Activated CD4-positive, alpha-beta T cell treated with anti-CD3 and anti-CD28 coated beads, Interleukin-2, amount 10 ng/mL, durations not matched to agents 7 days and 5 days (primary cell): ENCODE measurements at regions not wholly inside any gene's neighbourhood (a gene's known extent, or its start where the extent isn't known, plus 50 kb on each side); places are given as distances from the start of the nearest gene placed in this dataset.
"Not testable (repeated sequence)": the region's sequence is repeated elsewhere in the genome, so short reads cannot be mapped to it uniquely, and the experiment has no call there.

Experiments
- CTCF ChIA-PET: fragments of 350-600 bp; sonication (Branson Sonifier 250); formaldehyde crosslinking; loops from one replicate; lab custom pipeline; 2021; ENCODE audit warnings: antibody characterized with exemption; lab: Charles Lee
- POLR2A ChIA-PET: fragments of 350-600 bp; sonication (Branson Sonifier 250); formaldehyde crosslinking; loops from one replicate; lab custom pipeline; 2021; ENCODE audit warnings: antibody characterized with exemption; lab: Charles Lee
- DNase-seq: peaks from one replicate; pipeline ENCODE4 v3.0.0-alpha.2; 2020
- H3K27ac Mint-ChIP-seq: one replicate; pipeline ENCODE4 v1.8.0; 2021; ENCODE audit warnings: mild to moderate bottlenecking, moderate library complexity, mixed read lengths
- H3K27me3 Mint-ChIP-seq: one replicate; pipeline ENCODE4 v1.8.0; 2021; ENCODE audit warnings: mixed read lengths
- H3K36me3 Mint-ChIP-seq: one replicate; pipeline ENCODE4 v1.8.0; 2021; ENCODE audit warnings: low read depth, mixed read lengths
- H3K4me1 Mint-ChIP-seq: one replicate; pipeline ENCODE4 v1.8.0; 2021; ENCODE audit warnings: mixed read lengths
- H3K4me3 Mint-ChIP-seq: one replicate; pipeline ENCODE4 v1.8.0; 2021; ENCODE audit warnings: mild to moderate bottlenecking, moderate library complexity, mixed read lengths
- H3K9me3 Mint-ChIP-seq: one replicate; pipeline ENCODE4 v1.8.0; 2021; ENCODE audit warnings: mixed read lengths

DNA sequence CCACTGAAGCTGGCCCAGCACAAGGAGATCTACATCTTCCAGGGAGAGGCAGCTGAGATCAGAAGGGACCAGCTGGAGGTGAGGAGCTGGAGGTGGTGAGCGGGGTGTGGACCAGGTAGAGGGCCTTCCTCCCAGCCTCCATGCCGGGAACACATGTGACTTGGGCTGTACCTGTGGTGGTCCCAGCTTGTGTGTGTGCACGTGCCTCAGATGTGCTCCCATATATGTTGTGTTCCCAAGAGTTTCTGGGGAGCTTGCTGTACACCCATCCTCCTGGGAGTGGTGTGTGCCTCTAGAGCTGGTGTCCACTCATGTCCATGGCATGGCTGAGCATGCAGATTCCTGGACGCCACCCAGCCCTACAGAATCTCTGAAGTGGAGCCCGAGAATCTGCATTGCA lies 183.7 kb upstream of the AKAP13 start:
- H3K27me3 Mint-ChIP-seq, H3K36me3 Mint-ChIP-seq, H3K4me1 Mint-ChIP-seq, CTCF ChIA-PET, H3K4me3 Mint-ChIP-seq, POLR2A ChIA-PET, DNase-seq, H3K9me3 Mint-ChIP-seq, H3K27ac Mint-ChIP-seq: not testable (repeated sequence)

DNA sequence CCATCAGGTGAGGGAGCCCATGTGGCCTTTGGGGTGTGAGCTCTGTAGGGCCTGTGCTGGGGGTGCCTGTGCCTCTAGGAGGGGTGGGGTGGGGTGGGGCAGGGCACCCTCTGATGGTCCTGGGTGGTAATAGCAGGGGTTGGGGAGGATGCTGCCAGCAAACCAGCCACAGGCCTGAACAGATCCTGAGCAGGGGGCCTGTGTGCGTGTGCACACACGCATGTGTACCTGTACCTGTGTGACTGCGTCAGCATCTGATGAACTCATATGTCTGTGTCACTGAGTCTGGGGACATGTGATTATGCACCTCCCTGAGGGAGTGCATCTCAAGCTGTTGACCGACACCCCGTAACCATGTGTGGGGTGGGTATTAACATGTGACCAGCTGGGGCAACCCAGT lies 182.8 kb upstream of the AKAP13 start:
- H3K9me3 Mint-ChIP-seq, H3K36me3 Mint-ChIP-seq, DNase-seq, H3K27ac Mint-ChIP-seq, H3K27me3 Mint-ChIP-seq, H3K4me3 Mint-ChIP-seq, H3K4me1 Mint-ChIP-seq, POLR2A ChIA-PET, CTCF ChIA-PET: not testable (repeated sequence)

DNA sequence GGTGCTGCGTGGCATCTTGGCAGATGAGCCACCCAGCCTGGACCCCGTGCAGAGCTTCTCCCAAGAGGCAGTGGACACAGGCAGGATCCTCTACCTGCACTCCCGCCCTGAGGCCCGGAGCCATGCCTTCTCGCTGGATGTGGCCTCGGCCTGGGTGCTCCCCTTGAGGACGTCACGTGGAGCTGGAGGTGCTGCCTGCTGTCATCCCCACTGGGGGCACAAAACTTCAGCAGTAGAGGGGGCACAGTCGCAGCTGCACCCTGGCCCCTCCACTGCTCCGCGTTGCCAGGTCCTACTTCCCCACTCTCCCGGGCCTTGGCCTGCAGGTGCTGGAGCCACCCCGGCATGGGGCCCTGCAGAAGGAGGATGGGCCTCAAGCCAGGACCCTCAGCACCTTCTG lies 182.0 kb upstream of the AKAP13 start:
- H3K27ac Mint-ChIP-seq, CTCF ChIA-PET, H3K4me1 Mint-ChIP-seq, POLR2A ChIA-PET, DNase-seq, H3K27me3 Mint-ChIP-seq, H3K4me3 Mint-ChIP-seq, H3K36me3 Mint-ChIP-seq, H3K9me3 Mint-ChIP-seq: not testable (repeated sequence)

DNA sequence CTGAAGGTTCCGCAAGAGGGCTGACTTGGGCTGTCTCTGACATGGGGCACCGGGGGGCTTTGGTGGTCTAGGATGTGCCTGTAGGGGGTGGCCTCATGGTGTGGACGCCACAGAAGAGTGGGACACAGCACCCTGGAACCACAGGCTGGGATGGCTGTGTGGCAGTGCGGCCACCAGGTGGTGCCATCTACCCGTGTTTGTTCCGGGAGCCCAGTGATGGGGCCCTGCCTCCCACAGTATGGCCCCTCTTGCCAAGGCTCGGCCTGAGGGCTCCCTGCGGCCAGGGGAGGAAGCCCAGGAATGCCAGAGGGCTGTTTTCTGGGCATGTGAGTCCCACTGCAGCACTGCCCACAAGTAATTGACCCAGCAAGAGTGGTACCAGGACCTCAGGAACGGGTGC lies 180.2 kb upstream of the AKAP13 start:
- H3K4me1 Mint-ChIP-seq, H3K36me3 Mint-ChIP-seq, H3K4me3 Mint-ChIP-seq, H3K27ac Mint-ChIP-seq, POLR2A ChIA-PET, H3K9me3 Mint-ChIP-seq, CTCF ChIA-PET, H3K27me3 Mint-ChIP-seq, DNase-seq: not testable (repeated sequence)

DNA sequence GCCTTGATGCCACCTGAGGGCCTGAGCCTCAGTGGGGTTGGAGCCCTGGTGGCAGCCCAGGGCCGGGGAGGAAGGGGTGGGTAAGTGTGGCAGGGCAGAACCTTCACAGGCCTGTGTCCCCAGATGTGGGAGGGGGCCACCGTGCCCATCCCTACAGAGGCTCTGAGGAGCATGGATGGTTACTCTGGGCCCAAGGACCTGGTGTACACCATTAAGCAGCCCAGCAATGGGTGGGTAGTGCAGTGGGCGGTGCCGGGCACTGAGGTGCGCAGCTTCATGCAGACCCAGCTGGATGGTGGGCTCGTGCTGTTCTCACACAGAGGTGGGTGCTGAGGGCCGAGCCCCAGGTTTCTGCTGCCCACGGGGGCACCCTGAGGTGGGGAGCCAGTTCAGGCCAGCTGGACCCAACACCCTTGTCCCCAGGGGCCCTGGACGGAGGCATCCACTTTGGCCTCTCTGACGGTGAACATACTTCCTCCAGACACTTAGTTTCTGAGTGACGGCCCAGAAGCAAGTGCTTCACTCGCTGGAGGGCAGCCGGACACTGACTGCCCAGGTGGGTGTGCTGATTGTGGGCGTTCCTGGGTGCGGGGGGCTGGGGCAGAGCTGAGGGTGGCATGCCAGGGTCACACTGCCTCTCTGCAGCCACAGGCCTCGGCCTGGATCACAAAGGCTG lies 179.1 kb upstream of the AKAP13 start:
- H3K4me1 Mint-ChIP-seq, H3K9me3 Mint-ChIP-seq, DNase-seq, POLR2A ChIA-PET, CTCF ChIA-PET, H3K27ac Mint-ChIP-seq, H3K36me3 Mint-ChIP-seq, H3K4me3 Mint-ChIP-seq, H3K27me3 Mint-ChIP-seq: not testable (repeated sequence)

DNA sequence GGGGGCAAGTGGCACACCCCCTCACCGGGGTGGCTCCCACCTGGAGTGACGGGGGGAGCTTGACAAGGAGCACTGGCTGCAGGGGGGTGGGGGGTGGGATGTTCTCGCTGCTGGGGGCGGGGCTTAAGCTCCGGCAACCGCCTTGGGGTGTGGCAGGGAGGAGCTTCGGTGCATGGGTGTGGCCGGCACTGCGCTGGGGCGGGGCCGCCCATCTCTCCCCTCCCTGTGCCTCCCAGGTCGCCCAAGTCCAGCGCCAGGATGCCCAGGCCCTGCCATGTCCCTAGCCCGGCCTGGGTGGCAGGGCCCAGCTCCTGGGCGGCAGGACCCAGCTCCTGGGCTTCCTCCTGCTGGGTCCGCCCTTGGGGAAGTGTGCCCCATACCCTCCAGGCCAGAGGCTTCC lies 175.9 kb upstream of the AKAP13 start:
- H3K27me3 Mint-ChIP-seq, H3K4me1 Mint-ChIP-seq, H3K27ac Mint-ChIP-seq, H3K36me3 Mint-ChIP-seq, DNase-seq, H3K4me3 Mint-ChIP-seq, CTCF ChIA-PET, H3K9me3 Mint-ChIP-seq, POLR2A ChIA-PET: not testable (repeated sequence)

DNA sequence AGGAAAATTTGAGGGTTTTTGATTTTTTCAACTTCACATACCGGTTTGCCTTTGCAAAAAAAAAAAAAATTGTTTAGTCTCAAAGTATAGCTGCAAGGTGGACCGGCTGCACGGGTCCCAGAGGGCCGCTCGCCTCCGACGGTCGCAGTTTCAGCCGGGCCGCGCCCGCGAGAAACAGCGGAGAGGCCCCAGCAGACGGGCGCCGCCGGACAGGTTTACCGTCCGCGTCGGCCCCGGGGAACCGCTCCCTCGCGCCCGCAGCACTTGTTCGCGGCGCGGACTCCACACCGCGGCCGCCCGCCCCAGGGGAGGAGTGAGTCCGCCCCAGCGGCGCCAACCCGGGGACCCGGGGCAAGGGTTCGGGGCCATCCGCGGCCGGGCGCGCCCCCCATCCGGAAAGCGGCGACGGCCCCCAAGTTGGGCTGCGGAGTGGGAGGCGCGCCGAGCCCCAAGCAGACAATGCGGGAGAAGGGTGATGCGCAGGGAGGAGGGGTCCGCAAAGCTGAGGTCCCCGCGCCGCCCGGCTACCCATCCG lies 146.5 kb upstream of the AKAP13 start:
- H3K36me3 Mint-ChIP-seq, DNase-seq, POLR2A ChIA-PET, H3K4me1 Mint-ChIP-seq, H3K9me3 Mint-ChIP-seq, CTCF ChIA-PET, H3K4me3 Mint-ChIP-seq, H3K27me3 Mint-ChIP-seq, H3K27ac Mint-ChIP-seq: not testable (repeated sequence)

DNA sequence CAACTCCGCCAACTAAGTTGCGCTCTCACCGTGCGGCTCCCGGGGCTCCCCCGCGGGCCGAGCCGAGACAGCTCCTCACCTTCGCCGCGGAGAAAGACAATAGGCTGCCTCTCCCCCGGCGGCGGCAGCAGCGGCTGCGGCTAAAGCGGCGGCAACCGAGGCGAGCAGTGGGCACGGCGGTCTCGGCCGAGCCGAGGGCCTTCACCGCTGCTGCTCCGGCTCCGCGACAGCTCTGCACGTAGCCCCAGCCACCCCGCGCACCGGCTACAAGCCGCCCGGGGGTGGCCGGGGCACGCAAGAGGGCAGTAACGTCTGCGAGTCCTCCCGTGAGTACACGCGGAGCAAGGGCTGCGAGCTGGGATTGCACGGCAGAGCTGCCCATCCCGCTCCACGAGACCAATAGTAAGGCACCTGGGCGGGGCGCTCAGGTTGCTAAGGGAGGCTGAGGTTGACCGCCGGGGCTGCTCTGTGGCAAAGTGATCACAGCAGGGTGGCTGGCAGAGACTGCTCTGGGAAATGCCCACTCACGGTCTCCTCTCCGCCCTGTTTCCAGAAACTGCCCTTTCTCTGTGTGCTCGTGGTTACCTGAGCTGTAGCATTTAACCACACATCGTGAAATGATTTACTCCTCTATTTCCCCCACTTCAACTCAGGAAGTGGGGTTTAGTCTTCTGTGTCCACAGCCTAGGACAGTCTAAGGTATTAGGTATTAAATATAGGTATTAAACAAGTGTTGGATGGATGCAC lies 145.8 kb upstream of the AKAP13 start:
- H3K27ac Mint-ChIP-seq, H3K9me3 Mint-ChIP-seq, H3K4me3 Mint-ChIP-seq, CTCF ChIA-PET, POLR2A ChIA-PET, DNase-seq, H3K36me3 Mint-ChIP-seq, H3K27me3 Mint-ChIP-seq, H3K4me1 Mint-ChIP-seq: not testable (repeated sequence)

DNA sequence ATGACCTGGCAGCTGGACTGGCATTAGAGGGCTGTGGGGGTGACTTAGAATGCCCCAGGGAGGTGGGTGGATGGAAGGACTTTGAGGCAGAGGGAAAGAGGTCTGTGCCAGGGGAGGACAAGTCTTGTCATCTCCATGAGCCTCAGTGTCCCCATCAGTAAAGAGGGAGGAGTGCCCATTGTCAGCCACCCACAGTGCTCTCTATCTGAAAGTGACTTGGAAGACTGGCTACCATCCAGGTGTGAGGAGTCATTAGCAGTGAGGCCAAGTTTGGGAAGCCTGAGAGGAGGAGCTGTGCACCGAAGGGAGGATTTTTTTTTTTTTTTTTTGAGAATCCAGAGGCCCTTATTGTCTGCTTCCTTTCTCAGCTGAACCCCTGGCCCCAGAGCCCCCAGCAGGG lies 136.3 kb upstream of the AKAP13 start:
- H3K36me3 Mint-ChIP-seq, POLR2A ChIA-PET, H3K27me3 Mint-ChIP-seq, H3K4me3 Mint-ChIP-seq, H3K9me3 Mint-ChIP-seq, CTCF ChIA-PET, DNase-seq, H3K27ac Mint-ChIP-seq, H3K4me1 Mint-ChIP-seq: not testable (repeated sequence)

DNA sequence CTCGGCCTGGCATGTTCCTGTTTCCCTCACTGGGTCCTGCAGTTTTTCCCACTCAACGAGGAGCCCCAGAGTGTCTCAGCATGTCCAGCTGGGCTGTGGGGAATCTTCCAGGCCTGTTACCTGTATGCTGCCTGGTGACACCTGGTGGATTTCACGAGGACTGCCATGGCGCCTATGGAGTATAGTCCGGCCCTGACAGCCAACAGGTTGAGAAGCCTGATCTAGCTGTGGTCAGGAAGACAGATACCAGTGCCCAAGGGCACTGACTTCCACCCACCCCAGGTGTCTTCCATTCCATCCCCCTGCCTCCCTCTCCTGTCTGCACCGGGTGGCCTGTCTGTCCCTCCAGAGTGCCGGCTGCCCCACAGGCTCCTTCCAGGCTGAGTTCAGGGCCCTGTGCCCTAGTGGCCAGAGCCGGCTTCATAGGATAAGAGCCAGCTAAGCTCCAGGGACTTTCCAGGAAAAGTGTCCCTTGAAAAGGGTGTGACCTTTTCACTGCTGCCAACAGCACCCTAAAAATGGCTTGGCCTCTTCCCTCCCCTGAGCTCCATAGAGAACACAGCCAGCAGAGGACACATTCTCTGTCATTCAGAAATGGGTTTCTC lies 129.4 kb upstream of the AKAP13 start:
- H3K27ac Mint-ChIP-seq, H3K36me3 Mint-ChIP-seq, POLR2A ChIA-PET, H3K9me3 Mint-ChIP-seq, H3K4me1 Mint-ChIP-seq, CTCF ChIA-PET, H3K27me3 Mint-ChIP-seq, H3K4me3 Mint-ChIP-seq: not testable (repeated sequence)
- DNase-seq: peak; percentile 20

DNA sequence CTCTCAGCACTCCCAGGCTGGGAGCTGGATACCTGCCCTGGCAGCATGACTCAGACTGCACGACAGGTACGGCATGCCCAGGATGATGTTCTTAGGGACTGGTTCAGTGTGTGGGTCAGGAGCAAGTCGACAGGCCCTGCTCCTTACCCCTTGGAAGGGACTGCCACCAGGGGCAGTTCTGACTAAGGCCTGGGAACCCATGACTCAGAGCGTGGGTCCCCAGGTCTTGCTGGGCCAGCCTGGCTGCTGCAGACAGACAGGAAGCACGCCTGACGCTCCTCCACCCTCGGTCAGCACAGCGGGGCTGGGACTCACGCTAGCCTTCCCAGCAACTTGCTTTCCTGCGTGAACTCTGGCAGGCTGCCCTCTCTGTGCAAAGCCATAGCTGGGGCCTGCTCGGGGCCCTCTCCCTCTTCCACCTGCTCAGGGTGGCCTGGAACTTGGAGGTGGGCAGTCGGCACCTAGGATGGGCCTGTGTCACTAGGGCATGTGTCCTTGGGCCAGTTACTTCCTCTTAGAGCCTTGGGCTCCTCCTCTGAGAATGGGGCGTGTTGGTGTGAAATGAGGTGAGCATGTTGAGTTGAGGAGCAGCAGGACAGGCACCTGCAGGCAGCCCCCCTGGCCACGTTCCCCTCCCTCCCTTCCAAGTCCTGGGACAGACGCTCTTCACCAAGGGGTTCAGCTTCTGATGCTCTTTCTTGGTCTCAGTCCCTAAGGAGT lies 127.0 kb upstream of the AKAP13 start:
- H3K4me3 Mint-ChIP-seq, H3K36me3 Mint-ChIP-seq, H3K27ac Mint-ChIP-seq, H3K27me3 Mint-ChIP-seq, CTCF ChIA-PET, POLR2A ChIA-PET, H3K9me3 Mint-ChIP-seq, DNase-seq: not testable (repeated sequence)
- peaks cover 17% of the 10 kb centered on the region for H3K4me1 Mint-ChIP-seq

DNA sequence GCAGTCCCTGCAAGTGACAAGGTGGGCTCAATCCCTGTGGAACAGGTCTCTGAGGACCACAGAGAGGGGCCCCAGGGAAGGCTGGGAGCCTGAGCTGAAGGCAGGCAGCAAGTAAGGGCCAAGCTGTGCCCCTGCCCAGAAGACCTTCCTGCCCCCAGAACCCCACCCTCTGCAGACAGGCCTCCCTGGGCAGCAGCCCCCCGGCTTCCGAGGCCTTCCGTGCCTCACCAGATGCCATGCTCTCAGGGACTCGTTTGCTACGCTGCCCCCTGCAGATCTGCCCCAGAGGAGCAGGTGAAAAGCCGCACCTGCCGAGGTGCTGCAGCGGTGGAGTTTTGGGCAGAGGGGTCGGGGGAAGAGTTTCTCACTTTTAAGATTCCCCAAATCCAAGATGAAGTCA lies 125.4 kb upstream of the AKAP13 start:
- POLR2A ChIA-PET, H3K4me3 Mint-ChIP-seq, H3K9me3 Mint-ChIP-seq, H3K27me3 Mint-ChIP-seq, H3K36me3 Mint-ChIP-seq, H3K27ac Mint-ChIP-seq, CTCF ChIA-PET, DNase-seq: not testable (repeated sequence)
- H3K4me1 Mint-ChIP-seq: peaks cover 19% of the 10 kb centered on the region

DNA sequence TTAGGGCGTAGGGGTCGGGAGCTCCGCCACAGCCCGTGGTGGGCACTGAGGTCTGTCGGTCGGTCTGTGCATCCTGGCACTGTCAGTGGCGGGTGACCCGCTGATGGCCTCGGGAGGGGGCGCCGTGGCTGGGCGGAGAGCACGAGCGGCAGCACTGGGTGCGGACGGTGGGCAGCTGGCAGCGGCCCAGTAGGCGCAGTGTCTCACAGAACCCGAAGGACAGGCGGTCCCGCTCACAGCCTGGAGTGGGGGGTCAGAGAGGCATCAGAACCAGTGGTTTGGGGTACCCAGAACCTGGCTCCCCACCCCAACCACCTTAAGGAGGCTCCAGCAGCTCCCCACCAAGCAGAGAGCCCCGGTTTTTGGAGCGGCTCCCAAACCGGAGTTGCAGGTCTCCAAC lies 124.9 kb upstream of the AKAP13 start:
- DNase-seq, CTCF ChIA-PET, H3K36me3 Mint-ChIP-seq, H3K27me3 Mint-ChIP-seq, POLR2A ChIA-PET, H3K27ac Mint-ChIP-seq, H3K4me3 Mint-ChIP-seq, H3K9me3 Mint-ChIP-seq: not testable (repeated sequence)
- peaks cover 19% of the 10 kb centered on the region for H3K4me1 Mint-ChIP-seq
